ENCODE measurements at regions not wholly inside any gene's neighbourhood (a gene's known extent, or its start where the extent isn't known, plus 50 kb on each side); places are given as distances from the start of the nearest gene placed in this dataset.

DNA sequence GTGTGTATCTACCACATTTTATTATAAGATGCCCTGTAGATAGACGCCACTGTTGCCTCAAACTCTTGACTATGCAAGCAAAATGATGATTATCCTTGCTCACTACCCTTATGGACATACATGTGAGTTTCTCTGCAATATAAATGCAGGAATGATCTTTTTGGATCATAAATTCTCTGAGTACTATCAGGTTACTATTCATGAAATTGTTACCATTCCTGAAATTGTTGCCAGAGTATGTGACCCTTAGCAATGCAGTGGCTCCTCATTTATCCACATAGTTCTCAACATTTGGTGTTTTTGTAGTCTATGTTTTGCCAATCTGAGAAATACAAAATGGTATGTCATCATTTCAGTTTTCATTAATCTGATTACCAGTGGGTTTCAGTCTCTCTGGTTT, 166.2 kb upstream of the FAM3C start:
- no peak overlapping the region for H3K27ac ChIP-seq (ENCODE audit: low read depth, low read length, poor library complexity, severe bottlenecking)
- no TSS peak for BruUV-seq (replicated peaks)
- H3K36me3 ChIP-seq (ENCODE audit: insufficient read depth, low read length, poor library complexity, severe bottlenecking): no peaks in the 10 kb centered on the region
- DNase-seq (ENCODE audit: low spot score): no peak
- ChIA-PET POLR2A (ENCODE audit: low non-redundant PET) (no interaction called here), CTCF (no interaction called here)
- peaks cover 4% of the 10 kb centered on the region for H3K4me1 ChIP-seq (ENCODE audit: insufficient read depth, low read length, poor library complexity, severe bottlenecking)
- TF ChIP-seq, protein P1, sequence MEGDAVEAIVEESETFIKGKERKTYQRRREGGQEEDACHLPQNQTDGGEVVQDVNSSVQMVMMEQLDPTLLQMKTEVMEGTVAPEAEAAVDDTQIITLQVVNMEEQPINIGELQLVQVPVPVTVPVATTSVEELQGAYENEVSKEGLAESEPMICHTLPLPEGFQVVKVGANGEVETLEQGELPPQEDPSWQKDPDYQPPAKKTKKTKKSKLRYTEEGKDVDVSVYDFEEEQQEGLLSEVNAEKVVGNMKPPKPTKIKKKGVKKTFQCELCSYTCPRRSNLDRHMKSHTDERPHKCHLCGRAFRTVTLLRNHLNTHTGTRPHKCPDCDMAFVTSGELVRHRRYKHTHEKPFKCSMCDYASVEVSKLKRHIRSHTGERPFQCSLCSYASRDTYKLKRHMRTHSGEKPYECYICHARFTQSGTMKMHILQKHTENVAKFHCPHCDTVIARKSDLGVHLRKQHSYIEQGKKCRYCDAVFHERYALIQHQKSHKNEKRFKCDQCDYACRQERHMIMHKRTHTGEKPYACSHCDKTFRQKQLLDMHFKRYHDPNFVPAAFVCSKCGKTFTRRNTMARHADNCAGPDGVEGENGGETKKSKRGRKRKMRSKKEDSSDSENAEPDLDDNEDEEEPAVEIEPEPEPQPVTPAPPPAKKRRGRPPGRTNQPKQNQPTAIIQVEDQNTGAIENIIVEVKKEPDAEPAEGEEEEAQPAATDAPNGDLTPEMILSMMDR (conservative IDR thresholded peaks at IDR 0.05; ENCODE audit: low read depth, low read length): no peak
- TF ChIP-seq EZH2 (IDR thresholded peaks at IDR 0.05; ENCODE audit: borderline replicate concordance, low read depth, low read length, poor library complexity, severe bottlenecking): no peak
- no peaks in the 10 kb centered on the region for H3K9me3 ChIP-seq (ENCODE audit: low read depth, low read length, poor library complexity, severe bottlenecking)
- intact Hi-C loops (cut with micrococcal nuclease; ENCODE audit: unreplicated experiment): no loop called here
- H3K4me3 ChIP-seq (ENCODE audit: low read depth, low read length, poor library complexity, severe bottlenecking): no peak overlapping the region
- no peaks in the 10 kb centered on the region for H3K27me3 ChIP-seq (replicated peaks; ENCODE audit: insufficient read depth, low read depth, low read length, poor library complexity)

DNA sequence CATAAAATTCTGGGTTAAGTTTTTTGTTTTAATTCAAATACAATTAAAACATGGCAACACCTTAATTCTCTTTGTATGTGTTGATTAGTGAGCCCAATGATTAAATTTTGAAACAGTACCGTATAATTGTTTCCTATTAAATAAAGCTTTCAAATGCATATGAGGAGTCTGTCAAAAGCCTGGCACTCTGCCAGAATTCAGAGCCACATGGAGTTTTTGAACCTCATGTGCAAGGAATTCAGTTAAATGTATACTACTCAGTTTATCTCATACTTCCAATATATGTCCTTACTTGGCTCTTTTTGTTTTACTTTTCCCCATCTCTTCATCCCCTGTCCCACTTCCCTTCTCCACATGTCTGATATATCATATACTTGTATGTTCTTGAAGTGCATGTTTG, 165.6 kb upstream of the FAM3C start:
- no peak overlapping the region for H3K27ac ChIP-seq (ENCODE audit: low read depth, low read length, poor library complexity, severe bottlenecking)
- POLR2A ChIA-PET (ENCODE audit: low non-redundant PET): no interaction called here
- no peak overlapping the region for H3K4me3 ChIP-seq (ENCODE audit: low read depth, low read length, poor library complexity, severe bottlenecking)
- no TSS peak for BruUV-seq (replicated peaks)
- DNase-seq (ENCODE audit: low spot score): peak; percentile 36
- TF ChIP-seq EZH2 (IDR thresholded peaks at IDR 0.05; ENCODE audit: borderline replicate concordance, low read depth, low read length, poor library complexity, severe bottlenecking): no peak
- TF ChIP-seq, protein P1 (conservative IDR thresholded peaks at IDR 0.05; ENCODE audit: low read depth, low read length): no peak
- no peaks in the 10 kb centered on the region for H3K27me3 ChIP-seq (replicated peaks; ENCODE audit: insufficient read depth, low read depth, low read length, poor library complexity)
- CTCF ChIA-PET: no interaction called here
- no peaks in the 10 kb centered on the region for H3K36me3 ChIP-seq (ENCODE audit: insufficient read depth, low read length, poor library complexity, severe bottlenecking)
- H3K4me1 ChIP-seq (ENCODE audit: insufficient read depth, low read length, poor library complexity, severe bottlenecking): peaks cover 4% of the 10 kb centered on the region
- intact Hi-C loops (cut with micrococcal nuclease; ENCODE audit: unreplicated experiment): no loop called here
- H3K9me3 ChIP-seq (ENCODE audit: low read depth, low read length, poor library complexity, severe bottlenecking): no peaks in the 10 kb centered on the region

DNA sequence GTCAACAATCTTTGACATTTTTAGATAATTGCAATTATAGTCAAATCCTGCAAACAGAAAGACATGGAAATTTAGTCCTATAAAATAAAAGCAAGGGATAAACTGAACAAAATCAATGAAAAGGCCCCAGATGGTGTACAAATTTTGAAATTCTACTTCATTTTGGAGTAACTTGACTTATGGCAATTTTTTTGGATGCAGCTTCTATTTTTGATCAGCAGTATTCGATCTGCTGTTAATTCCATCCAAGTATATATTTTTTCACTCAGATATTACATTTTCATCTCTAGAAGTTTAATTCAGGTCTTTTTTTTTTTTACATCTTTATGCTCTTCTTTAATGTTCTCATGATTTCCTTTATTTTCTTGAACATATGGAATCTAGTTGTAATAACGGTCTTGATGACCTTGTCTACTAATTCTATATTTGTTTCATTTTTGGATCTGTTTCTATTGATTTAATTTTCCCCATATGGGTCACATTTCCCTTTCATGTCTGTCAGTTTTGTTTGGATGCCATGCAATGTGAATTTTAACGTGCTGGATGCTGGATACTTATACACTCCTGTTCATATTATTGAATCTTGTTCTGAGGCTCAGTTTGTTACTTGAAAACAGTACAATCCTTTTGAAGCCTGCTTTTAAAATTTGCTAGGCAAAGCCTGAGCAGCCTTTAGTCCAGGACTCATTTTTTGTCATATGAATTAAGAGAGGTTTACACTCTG, 164.3 kb upstream of the FAM3C start:
- H3K36me3 ChIP-seq (ENCODE audit: insufficient read depth, low read length, poor library complexity, severe bottlenecking): no peaks in the 10 kb centered on the region
- POLR2A ChIA-PET (ENCODE audit: low non-redundant PET): no interaction called here
- no peaks in the 10 kb centered on the region for H3K9me3 ChIP-seq (ENCODE audit: low read depth, low read length, poor library complexity, severe bottlenecking)
- no peak for TF ChIP-seq EZH2 (IDR thresholded peaks at IDR 0.05; ENCODE audit: borderline replicate concordance, low read depth, low read length, poor library complexity, severe bottlenecking)
- TF ChIP-seq, protein P1 (conservative IDR thresholded peaks at IDR 0.05; ENCODE audit: low read depth, low read length): no peak
- H3K27me3 ChIP-seq (replicated peaks; ENCODE audit: insufficient read depth, low read depth, low read length, poor library complexity): no peaks in the 10 kb centered on the region
- BruUV-seq (replicated peaks): no TSS peak
- H3K4me1 ChIP-seq (ENCODE audit: insufficient read depth, low read length, poor library complexity, severe bottlenecking): peaks cover 4% of the 10 kb centered on the region
- DNase-seq (ENCODE audit: low spot score): no peak
- CTCF ChIA-PET: no interaction called here
- intact Hi-C loops (cut with micrococcal nuclease; ENCODE audit: unreplicated experiment): no loop called here
- no peak overlapping the region for H3K27ac ChIP-seq (ENCODE audit: low read depth, low read length, poor library complexity, severe bottlenecking)
- H3K4me3 ChIP-seq (ENCODE audit: low read depth, low read length, poor library complexity, severe bottlenecking): no peak overlapping the region

Data from A673 (cell line).